NB4 (cell line): ENCODE measurements at regions not wholly inside any gene's neighbourhood (a gene's known extent, or its start where the extent isn't known, plus 50 kb on each side); places are given as distances from the start of the nearest gene placed in this dataset.
"Not testable (repeated sequence)": the region's sequence is repeated elsewhere in the genome, so short reads cannot be mapped to it uniquely, and the experiment has no call there.

ENCODE experiments used
- DNase-seq: peaks from one replicate; pipeline ENCODE4 v3.0.0; 2010; ENCODE audit warnings: low read depth
- H3K4me3 ChIP-seq: one replicate; pipeline ENCODE4 v1.5.1; 2011; ENCODE audit warnings: mild to moderate bottlenecking, low read depth, low read length, moderate library complexity
- MAX ChIP-seq: IDR thresholded peaks from 2 replicates; pipeline ENCODE4 v1.6.1; 2011; ENCODE audit warnings: low read depth, low read length
- MYC ChIP-seq: IDR thresholded peaks from 2 replicates; pipeline ENCODE4 v1.6.1; 2011; ENCODE audit warnings: low read depth, low read length
- POLR2A ChIP-seq: IDR thresholded peaks from 2 replicates; pipeline ENCODE4 v1.6.1; 2011; ENCODE audit warnings: mild to moderate bottlenecking; ENCODE audit not compliant: insufficient read length; ENCODE audit errors: extremely low read depth
- TF ChIP-seq, protein P1 (sequence below): IDR thresholded peaks from one replicate; pipeline ENCODE4 v1.5.1; 2012; ENCODE audit warnings: low read depth, low read length

DNA sequence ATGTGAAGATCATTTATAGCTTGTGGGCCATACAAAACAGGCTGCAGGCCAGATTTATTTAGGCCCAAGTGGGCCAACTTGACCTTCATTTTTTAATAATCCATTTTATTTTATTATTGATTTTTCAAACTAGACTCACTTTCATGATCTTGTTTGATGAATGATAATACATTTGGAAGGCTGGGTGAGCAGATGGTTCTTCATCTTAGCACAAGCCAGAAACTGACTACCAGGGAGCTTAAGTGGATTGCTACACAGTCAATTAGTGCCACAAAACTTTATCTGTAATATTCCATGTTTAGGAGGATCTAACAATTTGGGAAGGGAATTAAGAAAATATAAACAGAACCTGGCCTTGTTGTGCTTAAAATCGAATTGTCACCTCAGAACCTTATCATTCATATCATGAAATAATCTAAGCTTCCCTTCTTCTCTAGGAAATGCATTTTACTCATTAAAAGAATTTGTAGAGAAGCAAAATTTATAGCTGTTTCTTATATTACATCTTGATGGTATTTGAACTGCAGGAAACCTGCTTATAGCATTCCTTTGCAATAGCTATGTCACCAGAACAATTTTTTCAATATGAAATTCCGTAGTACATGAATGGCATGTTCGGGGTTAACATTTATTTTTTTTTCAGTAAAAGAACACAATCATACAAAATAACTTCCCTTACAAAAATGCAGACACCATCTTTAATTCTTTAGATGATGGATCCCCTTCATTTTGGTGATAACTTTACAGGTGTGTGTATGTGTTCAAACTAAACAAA is 62.0 kb upstream of the CSRP2 start:
- DNase-seq: no peak
- no peak for TF ChIP-seq MYC
- TF ChIP-seq, protein P1, sequence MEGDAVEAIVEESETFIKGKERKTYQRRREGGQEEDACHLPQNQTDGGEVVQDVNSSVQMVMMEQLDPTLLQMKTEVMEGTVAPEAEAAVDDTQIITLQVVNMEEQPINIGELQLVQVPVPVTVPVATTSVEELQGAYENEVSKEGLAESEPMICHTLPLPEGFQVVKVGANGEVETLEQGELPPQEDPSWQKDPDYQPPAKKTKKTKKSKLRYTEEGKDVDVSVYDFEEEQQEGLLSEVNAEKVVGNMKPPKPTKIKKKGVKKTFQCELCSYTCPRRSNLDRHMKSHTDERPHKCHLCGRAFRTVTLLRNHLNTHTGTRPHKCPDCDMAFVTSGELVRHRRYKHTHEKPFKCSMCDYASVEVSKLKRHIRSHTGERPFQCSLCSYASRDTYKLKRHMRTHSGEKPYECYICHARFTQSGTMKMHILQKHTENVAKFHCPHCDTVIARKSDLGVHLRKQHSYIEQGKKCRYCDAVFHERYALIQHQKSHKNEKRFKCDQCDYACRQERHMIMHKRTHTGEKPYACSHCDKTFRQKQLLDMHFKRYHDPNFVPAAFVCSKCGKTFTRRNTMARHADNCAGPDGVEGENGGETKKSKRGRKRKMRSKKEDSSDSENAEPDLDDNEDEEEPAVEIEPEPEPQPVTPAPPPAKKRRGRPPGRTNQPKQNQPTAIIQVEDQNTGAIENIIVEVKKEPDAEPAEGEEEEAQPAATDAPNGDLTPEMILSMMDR: no peak
- TF ChIP-seq MAX: no peak
- TF ChIP-seq POLR2A: no peak
- H3K4me3 ChIP-seq: no peak overlapping the region

DNA sequence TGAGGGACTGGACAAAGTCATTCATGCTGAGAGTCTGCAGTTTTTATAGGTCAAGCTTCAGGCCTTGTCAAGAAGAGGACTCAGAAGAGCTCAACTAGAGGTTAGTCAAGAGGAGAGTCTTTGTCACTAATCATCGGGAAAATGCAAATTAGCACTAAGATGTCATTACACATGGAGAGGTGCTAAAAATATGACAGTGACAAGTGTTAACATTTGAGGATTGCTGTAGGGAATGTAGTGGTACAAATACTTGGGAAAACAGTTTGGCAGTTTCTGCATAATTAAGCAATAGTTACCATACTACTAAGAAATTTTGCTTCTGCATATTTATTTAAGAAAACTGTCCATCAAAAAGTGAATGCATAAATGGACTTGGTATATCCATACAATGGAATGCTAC is 60.9 kb upstream of the CSRP2 start:
- TF ChIP-seq POLR2A (no peak), MYC (no peak), MAX (no peak)
- TF ChIP-seq, protein P1: no peak
- no peak for DNase-seq
- no peak overlapping the region for H3K4me3 ChIP-seq

DNA sequence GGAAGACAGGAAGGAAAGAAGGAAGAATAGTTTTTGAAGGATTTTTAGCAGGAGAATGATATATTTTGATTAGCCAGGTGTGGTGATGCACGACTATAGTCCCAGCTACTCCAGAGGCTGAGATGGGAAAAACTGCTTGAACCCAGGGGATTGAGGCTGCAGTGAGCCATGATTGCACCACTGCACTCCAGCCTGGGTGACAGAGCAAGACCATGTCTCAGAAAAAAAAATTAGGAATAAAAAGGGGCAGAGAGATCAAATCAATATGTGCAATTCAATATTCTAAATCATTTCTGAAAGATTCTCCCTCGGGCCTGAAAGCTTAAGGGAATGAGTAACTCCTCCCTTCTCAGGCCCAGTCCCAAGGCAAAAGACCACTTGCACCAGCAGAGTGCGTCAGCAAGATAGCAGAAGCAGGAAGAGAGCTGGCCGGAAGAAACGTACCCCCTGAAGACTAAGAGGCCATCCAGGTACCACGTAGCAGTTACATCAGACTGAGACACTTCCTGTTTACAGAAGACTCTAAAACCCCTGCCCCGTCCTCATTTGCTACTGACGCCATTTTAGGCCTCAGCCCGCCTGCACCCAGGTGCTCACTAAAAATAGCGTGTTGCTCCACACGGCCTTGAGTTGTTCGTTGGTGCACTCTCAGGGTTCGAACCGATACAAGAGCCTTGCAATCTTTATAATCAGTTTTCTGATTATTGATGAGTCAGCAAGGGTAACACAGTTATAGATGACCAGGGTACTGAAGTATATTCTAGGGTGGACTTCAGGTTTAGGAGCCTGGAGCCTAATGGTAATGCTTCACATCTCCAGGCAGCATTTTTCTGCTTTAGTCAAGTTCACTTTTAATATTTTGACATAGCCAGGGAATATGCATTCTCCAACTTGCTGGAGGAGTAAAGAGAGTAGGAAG is 57.7 kb upstream of the CSRP2 start:
- DNase-seq: peak; percentile 4
- TF ChIP-seq MYC: no peak
- TF ChIP-seq POLR2A: no peak
- TF ChIP-seq, protein P1: no peak
- TF ChIP-seq MAX: no peak
- no peak overlapping the region for H3K4me3 ChIP-seq

- DNase-seq, H3K4me3 ChIP-seq: not testable (repeated sequence)
These were observed 54.6 kb upstream of the CSRP2 start for GRCh38 chr12:76933392-76933791.

GRCh38 chr12:76929499-76929898 is 50.7 kb upstream of the CSRP2 start:
- no peak overlapping the region for H3K4me3 ChIP-seq
- no peak for DNase-seq
- no peak for TF ChIP-seq MYC
- TF ChIP-seq, protein P1: no peak
- TF ChIP-seq MAX: no peak
- TF ChIP-seq POLR2A: no peak
